ENCODE measurements at regions not wholly inside any gene's neighbourhood (a gene's known extent, or its start where the extent isn't known, plus 50 kb on each side); places are given as distances from the start of the nearest gene placed in this dataset.
A peak's percentile ranks its signal among the peaks of the same experiment; 100 is the strongest.

DNA sequence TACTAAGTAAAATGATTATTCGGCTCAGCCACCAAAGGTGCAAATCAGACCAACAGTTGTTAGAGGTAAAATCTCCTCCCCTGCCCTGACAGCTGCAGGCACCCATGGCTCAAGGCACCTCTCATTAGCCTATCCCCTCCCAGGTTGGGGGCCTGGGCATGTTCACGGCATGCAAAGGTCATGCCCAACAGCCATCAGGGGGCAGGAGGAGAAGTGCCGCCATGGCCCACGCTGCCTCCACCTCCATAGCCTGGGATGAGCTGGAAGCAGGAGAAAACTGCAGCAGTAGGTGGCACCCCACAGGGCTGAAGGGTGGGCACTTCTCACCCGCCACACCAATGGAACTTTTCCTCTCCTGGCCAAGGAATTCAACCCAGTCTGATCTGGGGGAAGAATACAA, 146.4 kb upstream of the COX10 start:
- Mint-ChIP-seq H3K27ac (peak overlapping the region; percentile 54; the same call in 1 of the 2 replicates), H3K4me1 (peaks cover 18% of the 10 kb centered on the region), H3K9me3 (no peaks in the 10 kb centered on the region), H3K27me3 (ENCODE audit: insufficient read depth, low read depth, poor library complexity) (peaks cover 13% of the 10 kb centered on the region), H3K4me3 (no peak overlapping the region), H3K36me3 (ENCODE audit: low read depth) (no peaks in the 10 kb centered on the region)
- TF ChIP-seq STAT1 (IDR thresholded peaks at IDR 0.05; ENCODE audit: unreplicated experiment) (no peak), ZNF114 (CRISPR knock-in tag; IDR thresholded peaks at IDR 0.05) (no peak), ETS1 (IDR thresholded peaks at IDR 0.05) (no peak), POLR2AphosphoS5 (IDR thresholded peaks at IDR 0.05; ENCODE audit: low read depth) (no peak), NANOG (IDR thresholded peaks at IDR 0.05; ENCODE audit: borderline replicate concordance) (no peak), EZH2phosphoT487 (IDR thresholded peaks at IDR 0.05; ENCODE audit: unreplicated experiment) (no peak), CREB1 (CRISPR knock-in tag; IDR thresholded peaks at IDR 0.05; ENCODE audit: low read depth) (no peak), JUNB (IDR thresholded peaks at IDR 0.05; ENCODE audit: unreplicated experiment) (no peak), EZH2 (IDR thresholded peaks at IDR 0.05; ENCODE audit: low read depth, unreplicated experiment) (no peak), ZNF331 (CRISPR knock-in tag; IDR thresholded peaks at IDR 0.05; ENCODE audit: low read depth) (no peak)
- TF ChIP-seq, protein P1, sequence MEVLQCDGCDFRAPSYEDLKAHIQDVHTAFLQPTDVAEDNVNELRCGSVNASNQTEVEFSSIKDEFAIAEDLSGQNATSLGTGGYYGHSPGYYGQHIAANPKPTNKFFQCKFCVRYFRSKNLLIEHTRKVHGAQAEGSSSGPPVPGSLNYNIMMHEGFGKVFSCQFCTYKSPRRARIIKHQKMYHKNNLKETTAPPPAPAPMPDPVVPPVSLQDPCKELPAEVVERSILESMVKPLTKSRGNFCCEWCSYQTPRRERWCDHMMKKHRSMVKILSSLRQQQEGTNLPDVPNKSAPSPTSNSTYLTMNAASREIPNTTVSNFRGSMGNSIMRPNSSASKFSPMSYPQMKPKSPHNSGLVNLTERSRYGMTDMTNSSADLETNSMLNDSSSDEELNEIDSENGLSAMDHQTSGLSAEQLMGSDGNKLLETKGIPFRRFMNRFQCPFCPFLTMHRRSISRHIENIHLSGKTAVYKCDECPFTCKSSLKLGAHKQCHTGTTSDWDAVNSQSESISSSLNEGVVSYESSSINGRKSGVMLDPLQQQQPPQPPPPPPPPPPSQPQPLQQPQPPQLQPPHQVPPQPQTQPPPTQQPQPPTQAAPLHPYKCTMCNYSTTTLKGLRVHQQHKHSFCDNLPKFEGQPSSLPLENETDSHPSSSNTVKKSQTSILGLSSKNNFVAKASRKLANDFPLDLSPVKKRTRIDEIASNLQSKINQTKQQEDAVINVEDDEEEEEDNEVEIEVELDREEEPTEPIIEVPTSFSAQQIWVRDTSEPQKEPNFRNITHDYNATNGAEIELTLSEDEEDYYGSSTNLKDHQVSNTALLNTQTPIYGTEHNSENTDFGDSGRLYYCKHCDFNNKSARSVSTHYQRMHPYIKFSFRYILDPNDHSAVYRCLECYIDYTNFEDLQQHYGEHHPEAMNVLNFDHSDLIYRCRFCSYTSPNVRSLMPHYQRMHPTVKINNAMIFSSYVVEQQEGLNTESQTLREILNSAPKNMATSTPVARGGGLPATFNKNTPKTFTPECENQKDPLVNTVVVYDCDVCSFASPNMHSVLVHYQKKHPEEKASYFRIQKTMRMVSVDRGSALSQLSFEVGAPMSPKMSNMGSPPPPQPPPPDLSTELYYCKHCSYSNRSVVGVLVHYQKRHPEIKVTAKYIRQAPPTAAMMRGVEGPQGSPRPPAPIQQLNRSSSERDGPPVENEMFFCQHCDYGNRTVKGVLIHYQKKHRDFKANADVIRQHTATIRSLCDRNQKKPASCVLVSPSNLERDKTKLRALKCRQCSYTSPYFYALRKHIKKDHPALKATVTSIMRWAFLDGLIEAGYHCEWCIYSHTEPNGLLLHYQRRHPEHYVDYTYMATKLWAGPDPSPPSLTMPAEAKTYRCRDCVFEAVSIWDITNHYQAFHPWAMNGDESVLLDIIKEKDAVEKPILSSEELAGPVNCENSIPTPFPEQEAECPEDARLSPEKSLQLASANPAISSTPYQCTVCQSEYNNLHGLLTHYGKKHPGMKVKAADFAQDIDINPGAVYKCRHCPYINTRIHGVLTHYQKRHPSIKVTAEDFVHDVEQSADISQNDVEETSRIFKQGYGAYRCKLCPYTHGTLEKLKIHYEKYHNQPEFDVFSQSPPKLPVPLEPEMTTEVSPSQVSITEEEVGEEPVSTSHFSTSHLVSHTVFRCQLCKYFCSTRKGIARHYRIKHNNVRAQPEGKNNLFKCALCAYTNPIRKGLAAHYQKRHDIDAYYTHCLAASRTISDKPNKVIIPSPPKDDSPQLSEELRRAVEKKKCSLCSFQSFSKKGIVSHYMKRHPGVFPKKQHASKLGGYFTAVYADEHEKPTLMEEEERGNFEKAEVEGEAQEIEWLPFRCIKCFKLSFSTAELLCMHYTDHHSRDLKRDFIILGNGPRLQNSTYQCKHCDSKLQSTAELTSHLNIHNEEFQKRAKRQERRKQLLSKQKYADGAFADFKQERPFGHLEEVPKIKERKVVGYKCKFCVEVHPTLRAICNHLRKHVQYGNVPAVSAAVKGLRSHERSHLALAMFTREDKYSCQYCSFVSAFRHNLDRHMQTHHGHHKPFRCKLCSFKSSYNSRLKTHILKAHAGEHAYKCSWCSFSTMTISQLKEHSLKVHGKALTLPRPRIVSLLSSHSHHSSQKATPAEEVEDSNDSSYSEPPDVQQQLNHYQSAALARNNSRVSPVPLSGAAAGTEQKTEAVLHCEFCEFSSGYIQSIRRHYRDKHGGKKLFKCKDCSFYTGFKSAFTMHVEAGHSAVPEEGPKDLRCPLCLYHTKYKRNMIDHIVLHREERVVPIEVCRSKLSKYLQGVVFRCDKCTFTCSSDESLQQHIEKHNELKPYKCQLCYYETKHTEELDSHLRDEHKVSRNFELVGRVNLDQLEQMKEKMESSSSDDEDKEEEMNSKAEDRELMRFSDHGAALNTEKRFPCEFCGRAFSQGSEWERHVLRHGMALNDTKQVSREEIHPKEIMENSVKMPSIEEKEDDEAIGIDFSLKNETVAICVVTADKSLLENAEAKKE (CRISPR knock-in tag; IDR thresholded peaks at IDR 0.05): no peak
- TF ChIP-seq, protein P2, sequence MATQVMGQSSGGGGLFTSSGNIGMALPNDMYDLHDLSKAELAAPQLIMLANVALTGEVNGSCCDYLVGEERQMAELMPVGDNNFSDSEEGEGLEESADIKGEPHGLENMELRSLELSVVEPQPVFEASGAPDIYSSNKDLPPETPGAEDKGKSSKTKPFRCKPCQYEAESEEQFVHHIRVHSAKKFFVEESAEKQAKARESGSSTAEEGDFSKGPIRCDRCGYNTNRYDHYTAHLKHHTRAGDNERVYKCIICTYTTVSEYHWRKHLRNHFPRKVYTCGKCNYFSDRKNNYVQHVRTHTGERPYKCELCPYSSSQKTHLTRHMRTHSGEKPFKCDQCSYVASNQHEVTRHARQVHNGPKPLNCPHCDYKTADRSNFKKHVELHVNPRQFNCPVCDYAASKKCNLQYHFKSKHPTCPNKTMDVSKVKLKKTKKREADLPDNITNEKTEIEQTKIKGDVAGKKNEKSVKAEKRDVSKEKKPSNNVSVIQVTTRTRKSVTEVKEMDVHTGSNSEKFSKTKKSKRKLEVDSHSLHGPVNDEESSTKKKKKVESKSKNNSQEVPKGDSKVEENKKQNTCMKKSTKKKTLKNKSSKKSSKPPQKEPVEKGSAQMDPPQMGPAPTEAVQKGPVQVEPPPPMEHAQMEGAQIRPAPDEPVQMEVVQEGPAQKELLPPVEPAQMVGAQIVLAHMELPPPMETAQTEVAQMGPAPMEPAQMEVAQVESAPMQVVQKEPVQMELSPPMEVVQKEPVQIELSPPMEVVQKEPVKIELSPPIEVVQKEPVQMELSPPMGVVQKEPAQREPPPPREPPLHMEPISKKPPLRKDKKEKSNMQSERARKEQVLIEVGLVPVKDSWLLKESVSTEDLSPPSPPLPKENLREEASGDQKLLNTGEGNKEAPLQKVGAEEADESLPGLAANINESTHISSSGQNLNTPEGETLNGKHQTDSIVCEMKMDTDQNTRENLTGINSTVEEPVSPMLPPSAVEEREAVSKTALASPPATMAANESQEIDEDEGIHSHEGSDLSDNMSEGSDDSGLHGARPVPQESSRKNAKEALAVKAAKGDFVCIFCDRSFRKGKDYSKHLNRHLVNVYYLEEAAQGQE (IDR thresholded peaks at IDR 0.05; ENCODE audit: unreplicated experiment): no peak
- TF ChIP-seq, protein P3, sequence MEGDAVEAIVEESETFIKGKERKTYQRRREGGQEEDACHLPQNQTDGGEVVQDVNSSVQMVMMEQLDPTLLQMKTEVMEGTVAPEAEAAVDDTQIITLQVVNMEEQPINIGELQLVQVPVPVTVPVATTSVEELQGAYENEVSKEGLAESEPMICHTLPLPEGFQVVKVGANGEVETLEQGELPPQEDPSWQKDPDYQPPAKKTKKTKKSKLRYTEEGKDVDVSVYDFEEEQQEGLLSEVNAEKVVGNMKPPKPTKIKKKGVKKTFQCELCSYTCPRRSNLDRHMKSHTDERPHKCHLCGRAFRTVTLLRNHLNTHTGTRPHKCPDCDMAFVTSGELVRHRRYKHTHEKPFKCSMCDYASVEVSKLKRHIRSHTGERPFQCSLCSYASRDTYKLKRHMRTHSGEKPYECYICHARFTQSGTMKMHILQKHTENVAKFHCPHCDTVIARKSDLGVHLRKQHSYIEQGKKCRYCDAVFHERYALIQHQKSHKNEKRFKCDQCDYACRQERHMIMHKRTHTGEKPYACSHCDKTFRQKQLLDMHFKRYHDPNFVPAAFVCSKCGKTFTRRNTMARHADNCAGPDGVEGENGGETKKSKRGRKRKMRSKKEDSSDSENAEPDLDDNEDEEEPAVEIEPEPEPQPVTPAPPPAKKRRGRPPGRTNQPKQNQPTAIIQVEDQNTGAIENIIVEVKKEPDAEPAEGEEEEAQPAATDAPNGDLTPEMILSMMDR (conservative IDR thresholded peaks at IDR 0.05; ENCODE audit: low read depth in 2 of 2): no peak
- Histone ChIP-seq H3K4me1 (ENCODE audit: insufficient read depth) (0 out of 2 replicates have a peak, but pooled peaks cover 6% of the 10 kb centered on the region), H2AFZ (no peak overlapping the region), H3K27ac (ENCODE audit: low read depth) (no peak overlapping the region), H3K4me2 (no peak overlapping the region), H3K9me2 (ENCODE audit: insufficient read depth) (no peaks in the 10 kb centered on the region), H3F3A (replicated peaks; ENCODE audit: low read depth) (no peaks in the 10 kb centered on the region), H4K20me1 (replicated peaks; ENCODE audit: insufficient read depth) (no peaks in the 10 kb centered on the region), H3K4me3 (no peak overlapping the region), H3K36me3 (ENCODE audit: insufficient read depth) (no peaks in the 10 kb centered on the region), H3K27me3 (ENCODE audit: insufficient read depth) (no peaks in the 10 kb centered on the region), H3K79me2 (replicated peaks; ENCODE audit: insufficient read depth) (no peaks in the 10 kb centered on the region)
- DNase-seq (ENCODE audit: low spot score) (no peak), ATAC-seq (peak; percentile 21; the same call in 1 of the 3 replicates)

All from GM23338 (cell line).